ENCODE measurements at regions not wholly inside any gene's neighbourhood (a gene's known extent, or its start where the extent isn't known, plus 50 kb on each side); places are given as distances from the start of the nearest gene placed in this dataset.

- DNase-seq: no peak
Observed at GRCh38 chr13:75919660-75920199, 283.6 kb downstream of the LMO7 start.

GRCh38 chr13:75915066-75915465 lies 278.9 kb downstream of the LMO7 start:
- DNase-seq: no peak

- DNase-seq: no peak
Observed at GRCh38 chr13:75913925-75914324, 277.8 kb downstream of the LMO7 start.

GRCh38 chr13:75910591-75910990 lies 274.5 kb downstream of the LMO7 start:
- no peak for DNase-seq
